ENCODE measurements at regions not wholly inside any gene's neighbourhood (a gene's known extent, or its start where the extent isn't known, plus 50 kb on each side); places are given as distances from the start of the nearest gene placed in this dataset.

DNA sequence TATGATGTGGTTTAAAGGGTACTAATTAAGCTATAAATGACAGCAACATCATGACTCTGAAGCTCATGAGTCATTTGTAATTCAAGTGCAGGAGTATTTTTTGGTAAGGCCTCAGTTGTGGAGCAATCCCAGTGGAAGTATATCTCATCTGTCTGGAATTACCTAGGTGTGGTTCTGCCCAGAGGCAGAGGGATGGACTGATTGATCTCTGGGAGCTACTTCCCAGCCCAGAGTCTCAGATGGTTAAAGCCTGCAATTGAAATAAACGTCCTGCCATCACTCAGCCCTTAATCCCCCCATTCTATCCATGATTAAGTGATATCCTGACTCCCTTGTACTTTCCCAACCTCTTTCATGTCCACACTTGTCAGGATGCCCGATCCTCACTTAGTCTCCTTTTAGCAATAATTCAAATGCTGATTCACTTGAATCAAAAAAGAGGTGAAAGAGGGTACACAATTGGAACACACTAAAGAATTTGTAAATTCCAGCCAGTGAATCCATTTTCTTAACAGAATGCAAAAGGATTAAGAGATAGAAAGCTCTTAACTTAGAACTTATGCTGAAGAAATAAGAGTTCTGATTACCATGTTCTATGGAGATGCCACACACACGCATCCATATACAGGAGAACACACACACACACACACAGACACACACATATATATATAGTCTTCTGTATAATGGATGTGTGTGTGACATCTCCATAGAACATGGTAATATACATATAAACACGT is 664.4 kb downstream of the NYAP2 start:
- no peak for FAIRE-seq
- in situ Hi-C loops (cut with HindIII; ENCODE audit: extremely low pct_ligation_motif_present, low pct_unique_long_range_greater_than_20kb) (no loop called here), intact Hi-C loops (cut with micrococcal nuclease; ENCODE audit: unreplicated experiment) (no loop called here)
- Histone ChIP-seq H3K9me3 (ENCODE audit: low read length) (no peaks in the 10 kb centered on the region), H3K4me2 (ENCODE audit: low read depth, low read length) (no peak overlapping the region), H3K79me2 (ENCODE audit: insufficient read depth, low read length) (no peaks in the 10 kb centered on the region), H3K4me3 (replicated peaks in 1 of 3; ENCODE audit: insufficient read depth in 1 of 3, low read depth in 2 of 3, low read length in 3 of 3) (no peak overlapping the region), H3K9ac (ENCODE audit: insufficient read depth, low read depth, low read length) (no peak overlapping the region), H2AFZ (ENCODE audit: low read length) (no peak overlapping the region), H4K20me1 (ENCODE audit: insufficient read depth, low read length) (no peaks in the 10 kb centered on the region), H3K36me3 (replicated peaks in 1 of 2; ENCODE audit: control insufficient read depth in 1 of 2, insufficient read depth in 2 of 2, low read length in 2 of 2) (no peaks in the 10 kb centered on the region), H3K27me3 (ENCODE audit: control insufficient read depth in 1 of 2, insufficient read depth in 2 of 2, low read length in 2 of 2) (no peaks in the 10 kb centered on the region; a peak in 1 of 5 replicates), H3K4me1 (ENCODE audit: insufficient read depth, low read length) (peaks cover 18% of the 10 kb centered on the region), H3K27ac (ENCODE audit: extremely low read length, insufficient read depth, low read length) (no peak overlapping the region)
- no peak for DNase-seq (ENCODE audit: low spot score)
- BruUV-seq (replicated peaks): no TSS peak
- ChIA-PET CTCF (ENCODE audit: low intra/inter-chr PET ratio, low total read pairs) (interaction anchor here (0.6 kb wide), 1 partner anchor 886 kb away, joined by 3 read pairs; no protein-coding TSS in a partner anchor), POLR2A (no interaction called here)
- 71% methylated on average over 4 of the region's 4 CpGs for WGBS (ENCODE audit: low lambda C conversion rate)
- no peak for ATAC-seq
- TF ChIP-seq ZNF619 (CRISPR knock-in tag; IDR thresholded peaks at IDR 0.05) (no peak), ARNT2 (CRISPR knock-in tag; IDR thresholded peaks at IDR 0.05; ENCODE audit: low read depth) (no peak), LCORL (IDR thresholded peaks at IDR 0.05) (no peak), LCORL (CRISPR knock-in tag; IDR thresholded peaks at IDR 0.05) (no peak), ZNF616 (CRISPR knock-in tag; IDR thresholded peaks at IDR 0.05; ENCODE audit: low read depth) (no peak), ZNF256 (CRISPR knock-in tag; conservative IDR thresholded peaks at IDR 0.05) (no peak), ZNF17 (CRISPR knock-in tag; IDR thresholded peaks at IDR 0.05) (no peak), ATF7 (IDR thresholded peaks at IDR 0.05) (no peak), ATF7 (CRISPR knock-in tag; IDR thresholded peaks at IDR 0.05) (no peak), ZNF530 (CRISPR knock-in tag; IDR thresholded peaks at IDR 0.05; ENCODE audit: low read depth) (no peak)
- TF ChIP-seq, protein P1, sequence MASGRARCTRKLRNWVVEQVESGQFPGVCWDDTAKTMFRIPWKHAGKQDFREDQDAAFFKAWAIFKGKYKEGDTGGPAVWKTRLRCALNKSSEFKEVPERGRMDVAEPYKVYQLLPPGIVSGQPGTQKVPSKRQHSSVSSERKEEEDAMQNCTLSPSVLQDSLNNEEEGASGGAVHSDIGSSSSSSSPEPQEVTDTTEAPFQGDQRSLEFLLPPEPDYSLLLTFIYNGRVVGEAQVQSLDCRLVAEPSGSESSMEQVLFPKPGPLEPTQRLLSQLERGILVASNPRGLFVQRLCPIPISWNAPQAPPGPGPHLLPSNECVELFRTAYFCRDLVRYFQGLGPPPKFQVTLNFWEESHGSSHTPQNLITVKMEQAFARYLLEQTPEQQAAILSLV (CRISPR knock-in tag; IDR thresholded peaks at IDR 0.05; ENCODE audit: borderline replicate concordance): no peak
- TF ChIP-seq, protein P2, sequence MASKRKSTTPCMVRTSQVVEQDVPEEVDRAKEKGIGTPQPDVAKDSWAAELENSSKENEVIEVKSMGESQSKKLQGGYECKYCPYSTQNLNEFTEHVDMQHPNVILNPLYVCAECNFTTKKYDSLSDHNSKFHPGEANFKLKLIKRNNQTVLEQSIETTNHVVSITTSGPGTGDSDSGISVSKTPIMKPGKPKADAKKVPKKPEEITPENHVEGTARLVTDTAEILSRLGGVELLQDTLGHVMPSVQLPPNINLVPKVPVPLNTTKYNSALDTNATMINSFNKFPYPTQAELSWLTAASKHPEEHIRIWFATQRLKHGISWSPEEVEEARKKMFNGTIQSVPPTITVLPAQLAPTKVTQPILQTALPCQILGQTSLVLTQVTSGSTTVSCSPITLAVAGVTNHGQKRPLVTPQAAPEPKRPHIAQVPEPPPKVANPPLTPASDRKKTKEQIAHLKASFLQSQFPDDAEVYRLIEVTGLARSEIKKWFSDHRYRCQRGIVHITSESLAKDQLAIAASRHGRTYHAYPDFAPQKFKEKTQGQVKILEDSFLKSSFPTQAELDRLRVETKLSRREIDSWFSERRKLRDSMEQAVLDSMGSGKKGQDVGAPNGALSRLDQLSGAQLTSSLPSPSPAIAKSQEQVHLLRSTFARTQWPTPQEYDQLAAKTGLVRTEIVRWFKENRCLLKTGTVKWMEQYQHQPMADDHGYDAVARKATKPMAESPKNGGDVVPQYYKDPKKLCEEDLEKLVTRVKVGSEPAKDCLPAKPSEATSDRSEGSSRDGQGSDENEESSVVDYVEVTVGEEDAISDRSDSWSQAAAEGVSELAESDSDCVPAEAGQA (IDR thresholded peaks at IDR 0.05; ENCODE audit: low read depth): no peak
- TF ChIP-seq, protein P2 (CRISPR knock-in tag; IDR thresholded peaks at IDR 0.05; ENCODE audit: borderline replicate concordance): no peak
- TF ChIP-seq, protein P3, sequence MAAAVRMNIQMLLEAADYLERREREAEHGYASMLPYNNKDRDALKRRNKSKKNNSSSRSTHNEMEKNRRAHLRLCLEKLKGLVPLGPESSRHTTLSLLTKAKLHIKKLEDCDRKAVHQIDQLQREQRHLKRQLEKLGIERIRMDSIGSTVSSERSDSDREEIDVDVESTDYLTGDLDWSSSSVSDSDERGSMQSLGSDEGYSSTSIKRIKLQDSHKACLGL (CRISPR knock-in tag; IDR thresholded peaks at IDR 0.05): no peak
- TF ChIP-seq, protein P4, sequence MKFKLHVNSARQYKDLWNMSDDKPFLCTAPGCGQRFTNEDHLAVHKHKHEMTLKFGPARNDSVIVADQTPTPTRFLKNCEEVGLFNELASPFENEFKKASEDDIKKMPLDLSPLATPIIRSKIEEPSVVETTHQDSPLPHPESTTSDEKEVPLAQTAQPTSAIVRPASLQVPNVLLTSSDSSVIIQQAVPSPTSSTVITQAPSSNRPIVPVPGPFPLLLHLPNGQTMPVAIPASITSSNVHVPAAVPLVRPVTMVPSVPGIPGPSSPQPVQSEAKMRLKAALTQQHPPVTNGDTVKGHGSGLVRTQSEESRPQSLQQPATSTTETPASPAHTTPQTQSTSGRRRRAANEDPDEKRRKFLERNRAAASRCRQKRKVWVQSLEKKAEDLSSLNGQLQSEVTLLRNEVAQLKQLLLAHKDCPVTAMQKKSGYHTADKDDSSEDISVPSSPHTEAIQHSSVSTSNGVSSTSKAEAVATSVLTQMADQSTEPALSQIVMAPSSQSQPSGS (CRISPR knock-in tag; IDR thresholded peaks at IDR 0.05): no peak
- TF ChIP-seq, protein P5, sequence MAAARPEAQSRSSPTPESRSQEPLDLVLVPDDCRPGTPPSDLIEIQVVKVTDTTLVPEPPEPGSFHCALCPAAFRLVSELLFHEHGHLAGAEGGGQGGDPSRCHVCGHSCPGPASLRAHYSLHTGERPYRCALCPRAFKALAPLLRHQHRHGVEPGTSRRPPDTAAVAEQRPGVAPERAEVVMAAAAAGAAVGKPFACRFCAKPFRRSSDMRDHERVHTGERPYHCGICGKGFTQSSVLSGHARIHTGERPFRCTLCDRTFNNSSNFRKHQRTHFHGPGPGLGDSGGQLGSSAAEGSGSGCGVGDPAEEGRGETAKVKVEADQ (CRISPR knock-in tag; IDR thresholded peaks at IDR 0.05; ENCODE audit: borderline replicate concordance): no peak
